ENCODE measurements at regions not wholly inside any gene's neighbourhood (a gene's known extent, or its start where the extent isn't known, plus 50 kb on each side); places are given as distances from the start of the nearest gene placed in this dataset.

DNA sequence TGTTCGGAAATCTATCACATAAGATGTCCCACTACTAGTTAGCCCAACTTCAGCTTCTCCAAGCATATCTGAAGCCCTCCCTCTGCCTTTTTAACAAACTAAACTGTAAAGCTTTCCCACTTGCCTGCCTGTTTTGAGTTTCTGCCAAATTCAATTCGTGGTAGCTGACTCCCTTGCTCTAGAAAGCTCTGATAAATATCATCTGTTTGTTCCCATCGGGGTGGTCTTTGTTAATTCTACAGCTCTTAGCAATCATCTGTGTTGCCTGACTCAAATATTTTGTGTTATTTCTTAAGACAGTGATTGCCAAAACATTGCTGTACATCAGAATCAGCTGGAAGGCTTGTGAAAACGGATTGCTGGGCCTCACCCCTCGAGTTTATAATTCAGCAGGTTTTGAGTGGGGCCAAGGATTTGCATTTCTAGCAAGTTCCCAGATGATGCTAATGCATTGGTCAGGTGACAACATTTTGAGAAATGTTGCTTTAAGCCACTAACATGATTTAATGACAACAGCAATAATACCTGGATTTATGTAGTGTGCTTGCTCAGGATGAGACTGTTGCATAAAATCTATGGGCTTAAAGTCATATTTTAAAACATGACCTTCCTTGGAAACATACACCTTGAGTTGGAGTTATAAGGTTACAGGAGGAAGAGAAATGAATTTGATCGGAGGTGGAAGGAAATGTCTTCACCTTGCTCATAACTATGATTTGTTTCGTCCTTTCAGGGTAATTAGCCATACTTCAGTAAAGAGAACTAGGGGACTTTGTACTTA is 631.9 kb downstream of the PSAT1 start:
- TF ChIP-seq, protein P1, sequence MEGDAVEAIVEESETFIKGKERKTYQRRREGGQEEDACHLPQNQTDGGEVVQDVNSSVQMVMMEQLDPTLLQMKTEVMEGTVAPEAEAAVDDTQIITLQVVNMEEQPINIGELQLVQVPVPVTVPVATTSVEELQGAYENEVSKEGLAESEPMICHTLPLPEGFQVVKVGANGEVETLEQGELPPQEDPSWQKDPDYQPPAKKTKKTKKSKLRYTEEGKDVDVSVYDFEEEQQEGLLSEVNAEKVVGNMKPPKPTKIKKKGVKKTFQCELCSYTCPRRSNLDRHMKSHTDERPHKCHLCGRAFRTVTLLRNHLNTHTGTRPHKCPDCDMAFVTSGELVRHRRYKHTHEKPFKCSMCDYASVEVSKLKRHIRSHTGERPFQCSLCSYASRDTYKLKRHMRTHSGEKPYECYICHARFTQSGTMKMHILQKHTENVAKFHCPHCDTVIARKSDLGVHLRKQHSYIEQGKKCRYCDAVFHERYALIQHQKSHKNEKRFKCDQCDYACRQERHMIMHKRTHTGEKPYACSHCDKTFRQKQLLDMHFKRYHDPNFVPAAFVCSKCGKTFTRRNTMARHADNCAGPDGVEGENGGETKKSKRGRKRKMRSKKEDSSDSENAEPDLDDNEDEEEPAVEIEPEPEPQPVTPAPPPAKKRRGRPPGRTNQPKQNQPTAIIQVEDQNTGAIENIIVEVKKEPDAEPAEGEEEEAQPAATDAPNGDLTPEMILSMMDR (IDR thresholded peaks at IDR 0.05; ENCODE audit: low read depth, low read length): no peak
- no peak for TF ChIP-seq EZH2phosphoT487 (IDR thresholded peaks at IDR 0.05; ENCODE audit: low read depth)
